Endothelial cell of umbilical vein (primary cell): ENCODE measurements at regions not wholly inside any gene's neighbourhood (a gene's known extent, or its start where the extent isn't known, plus 50 kb on each side); places are given as distances from the start of the nearest gene placed in this dataset.

ENCODE experiments used
- BruUV-seq: library from RNA; stranded (reverse); fragments of 400-500 nt; replicated peaks from 2 replicates; lab custom pipeline; 2021; lab: Mats Ljungman, UMichigan
- CTCF ChIA-PET: fragments of 300-600, 350-600 bp; sonication (Branson Sonifier 250); formaldehyde crosslinking; loops from one replicate; lab custom pipeline; 2021; ENCODE audit warnings: antibody characterized with exemption, inconsistent platforms; lab: Charles Lee
- POLR2A ChIA-PET: fragments of 300-600, 350-600 bp; sonication (Branson Sonifier 250); formaldehyde crosslinking; loops from one replicate; lab custom pipeline; 2021; ENCODE audit warnings: antibody characterized with exemption, inconsistent platforms; lab: Charles Lee
- DNase-seq: peaks from one replicate; pipeline ENCODE4 v3.0.0-alpha.2; 2011; ENCODE audit warnings: low read depth, low spot score
- FAIRE-seq: peaks from 2 replicates; lab custom pipeline; 2011; peaks lifted over from hg19 to GRCh38; lab: Jason Lieb, UNC
- H2AFZ ChIP-seq: 2 replicates; pipeline ENCODE4 v1.6.0; 2012; ENCODE audit warnings: low read depth, low read length, control low read depth, inconsistent platforms
- H3K27ac ChIP-seq: 2 replicates; pipeline ENCODE4 v1.5.1; 2011; ENCODE audit warnings: low read depth, mild to moderate bottlenecking, control low read depth, low read length, moderate library complexity; ENCODE audit not compliant: insufficient read depth
- H3K27me3 ChIP-seq, 2 experiments: 2 replicates each; pipeline versions ENCODE4 v1.6.0 to v1.6.1; 2011; ENCODE audit warnings: low read length in 2 of 2, mixed read lengths in 1 of 2; ENCODE audit not compliant: control insufficient read depth in 2 of 2, insufficient read depth in 2 of 2
- H3K36me3 ChIP-seq, 2 experiments: 2 replicates in 1 of 2; 3 replicates in 1 of 2; pipeline ENCODE4 v1.5.1; 2011; ENCODE audit warnings: low read length in 2 of 2, mild to moderate bottlenecking in 1 of 2, moderate library complexity in 1 of 2; ENCODE audit not compliant: control insufficient read depth in 2 of 2, insufficient read depth in 2 of 2; ENCODE audit errors: extremely low read depth in 1 of 2
- H3K4me1 ChIP-seq: 3 replicates; pipeline ENCODE4 v1.5.1; 2011; ENCODE audit warnings: mild to moderate bottlenecking, low read length; ENCODE audit not compliant: control insufficient read depth, insufficient read depth; ENCODE audit errors: extremely low read depth
- H3K4me2 ChIP-seq: 2 replicates; pipeline ENCODE4 v1.6.1; 2011; ENCODE audit warnings: low read length, control low read depth, mixed read lengths; ENCODE audit not compliant: insufficient read depth
- H3K4me3 ChIP-seq, 3 experiments: fragments of 200-600 bp in 1 of 3; sonication (generic), shearing (Covaris generic) in 1 of 3; replicated peaks in 1 of 3; 2 replicates each; pipeline ENCODE4 v1.5.1; 2011 to 2016; ENCODE audit warnings: control low read depth in 3 of 3, low read length in 3 of 3, mild to moderate bottlenecking in 2 of 3, inconsistent platforms in 1 of 3, low read depth in 1 of 3, moderate library complexity in 1 of 3; ENCODE audit not compliant: insufficient read depth in 1 of 3
- H3K79me2 ChIP-seq: 2 replicates; pipeline ENCODE4 v1.6.0; 2012; ENCODE audit warnings: low read length, inconsistent platforms; ENCODE audit not compliant: control insufficient read depth, insufficient read depth
- H3K9ac ChIP-seq: replicated peaks from 2 replicates; pipeline ENCODE3; 2011; ENCODE audit warnings: low read length, control low read depth; ENCODE audit not compliant: insufficient read depth; ENCODE audit errors: extremely low read depth
- H3K9me1 ChIP-seq: replicated peaks from 3 replicates; pipeline ENCODE4 v1.6.0; 2011; ENCODE audit warnings: mild to moderate bottlenecking, low read length; ENCODE audit not compliant: control insufficient read depth, insufficient read depth; ENCODE audit errors: extremely low read depth
- H3K9me3 ChIP-seq: replicated peaks from 2 replicates; pipeline ENCODE4 v1.5.1; 2012; ENCODE audit warnings: low read length, inconsistent platforms; ENCODE audit not compliant: control insufficient read depth, insufficient read depth
- H4K20me1 ChIP-seq: replicated peaks from 2 replicates; pipeline ENCODE3; 2011; ENCODE audit warnings: mild to moderate bottlenecking, low read length; ENCODE audit not compliant: control insufficient read depth, insufficient read depth; ENCODE audit errors: extremely low read depth
- CTCF ChIP-seq, 2 donors: IDR thresholded peaks; 1 replicate in 1 of 2; 2 replicates in 1 of 2; pipeline ENCODE4 v1.5.1; 2011; ENCODE audit warnings: low read length in 2 of 2, mild to moderate bottlenecking in 2 of 2, moderate library complexity in 2 of 2, control low read depth in 1 of 2, inconsistent platforms in 1 of 2, low read depth in 1 of 2; ENCODE audit not compliant: insufficient read depth in 1 of 2; ENCODE audit errors: extremely low read depth in 1 of 2
- EZH2 ChIP-seq: IDR thresholded peaks from 2 replicates; pipeline ENCODE4 v1.6.1; 2012; ENCODE audit warnings: borderline replicate concordance, low read depth, mild to moderate bottlenecking, moderate library complexity, low read length, inconsistent platforms; ENCODE audit not compliant: severe bottlenecking
- FOS ChIP-seq: IDR thresholded peaks from 2 replicates; pipeline ENCODE4 v1.6.1; 2011; ENCODE audit warnings: mild to moderate bottlenecking, low read length, moderate library complexity, borderline replicate concordance; ENCODE audit not compliant: insufficient read depth
- GATA2 ChIP-seq: IDR thresholded peaks from 2 replicates; pipeline ENCODE4 v1.7.0; 2011; ENCODE audit warnings: low read depth, mild to moderate bottlenecking, moderate library complexity, mixed read lengths, low read length; ENCODE audit not compliant: insufficient read length, insufficient read depth
- JUN ChIP-seq: IDR thresholded peaks from 2 replicates; pipeline ENCODE4 v1.6.1; 2011; ENCODE audit warnings: borderline replicate concordance, low read depth; ENCODE audit not compliant: insufficient read length, insufficient read depth
- MAX ChIP-seq: IDR thresholded peaks from 2 replicates; pipeline ENCODE4 v1.6.1; 2011; ENCODE audit not compliant: insufficient read depth, insufficient read length
- MYC ChIP-seq: IDR thresholded peaks from one replicate; pipeline ENCODE4 v1.6.1; 2011; ENCODE audit warnings: mild to moderate bottlenecking, low read depth, low read length
- POLR2A ChIP-seq: IDR thresholded peaks from 2 replicates; pipeline ENCODE4 v1.6.1; 2012; ENCODE audit warnings: low read depth, mild to moderate bottlenecking, control low read depth, low read length
- POLR2AphosphoS5 ChIP-seq: IDR thresholded peaks from 2 replicates; pipeline ENCODE4 v1.6.1; 2012; ENCODE audit warnings: low read depth, mild to moderate bottlenecking, control low read depth, low read length, moderate library complexity; ENCODE audit not compliant: insufficient read depth
- dilution Hi-C: fragments of 300-500 bp; cut with MboI; formaldehyde crosslinking; loops from one replicate; pipeline ENCODE4 v1.15.0; 2019; ENCODE audit warnings: low sequenced_read_pairs; ENCODE audit not compliant: extremely low pct_ligation_motif_present
- intact Hi-C: fragments of 100-400 bp; cut with micrococcal nuclease; formaldehyde crosslinking; loops from one replicate; pipeline ENCODE4 v1.10.0; 2022

GRCh38 chr5:79859588-79859987 lies 131.5 kb downstream of the MTX3 start:
- Histone ChIP-seq H3K4me1 (no peaks in the 10 kb centered on the region), H3K36me3 (no peaks in the 10 kb centered on the region), H3K9me1 (no peaks in the 10 kb centered on the region), H4K20me1 (no peaks in the 10 kb centered on the region), H3K9ac (no peak overlapping the region), H3K79me2 (no peaks in the 10 kb centered on the region), H3K4me2 (no peak overlapping the region), H3K4me3 (no peak overlapping the region), H3K9me3 (no peaks in the 10 kb centered on the region), H2AFZ (no peak overlapping the region), H3K27me3 (no peaks in the 10 kb centered on the region), H3K27ac (no peak overlapping the region)
- BruUV-seq = no TSS peak
- no peak for FAIRE-seq
- ChIA-PET POLR2A (no interaction called here), CTCF (interaction anchor here (1.2 to 2.0 kb wide), 4 partner anchors 11 to 838 kb away, joined by 4 to 20 read pairs (median 10); no protein-coding TSS in a partner anchor)
- intact Hi-C loops (loop anchor here (5.0 kb wide), 2 partner anchors 223 to 602 kb away; no protein-coding TSS in a partner anchor), dilution Hi-C loops (no loop called here)
- no peak for DNase-seq
- TF ChIP-seq MYC = no peak
- TF ChIP-seq POLR2AphosphoS5 = no peak
- TF ChIP-seq GATA2 = no peak
- no peak for TF ChIP-seq FOS
- TF ChIP-seq JUN = no peak
- no peak for TF ChIP-seq MAX
- TF ChIP-seq CTCF (IDR thresholded peaks at IDR 0.05; ENCODE audit: extremely low read depth in 1 of 2, insufficient read depth in 1 of 2, low read depth in 1 of 2, low read length in 2 of 2) = no peak
- no peak for TF ChIP-seq EZH2
- no peak for TF ChIP-seq POLR2A
